NCI-H2171 treated with DMSO at 0.1 percent for 48 hours (cell line): ENCODE measurements at regions not wholly inside any gene's neighbourhood (a gene's known extent, or its start where the extent isn't known, plus 50 kb on each side); places are given as distances from the start of the nearest gene placed in this dataset.
A peak's percentile ranks its signal among the peaks of the same experiment; 100 is the strongest.
"Not testable (repeated sequence)": the region's sequence is repeated elsewhere in the genome, so short reads cannot be mapped to it uniquely, and the experiment has no call there.

Experiments
- DNase-seq: peaks from one replicate; lab custom pipeline; 2025; lab: John Stamatoyannopoulos, UW

DNA sequence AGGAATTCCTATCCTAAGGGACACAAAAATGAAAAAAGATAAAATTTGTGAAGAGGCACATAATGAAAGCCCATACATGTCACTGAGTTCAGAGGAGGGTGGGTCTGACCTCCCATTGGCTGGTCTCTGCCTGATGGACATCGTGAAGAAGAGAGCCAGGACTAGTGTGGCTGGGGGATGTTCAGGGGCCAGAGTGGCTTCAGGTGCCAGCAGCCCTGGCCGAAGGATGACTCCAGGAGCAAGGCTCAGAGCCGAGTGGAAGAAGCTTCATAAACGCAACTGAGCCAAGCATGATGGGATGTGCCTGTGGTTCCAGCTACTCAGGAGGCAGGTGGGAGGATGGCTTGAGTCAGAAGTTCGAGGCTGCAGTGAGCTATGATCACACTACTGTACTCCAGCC lies 56.9 kb upstream of the ATP5PO start:
- DNase-seq = no peak

DNA sequence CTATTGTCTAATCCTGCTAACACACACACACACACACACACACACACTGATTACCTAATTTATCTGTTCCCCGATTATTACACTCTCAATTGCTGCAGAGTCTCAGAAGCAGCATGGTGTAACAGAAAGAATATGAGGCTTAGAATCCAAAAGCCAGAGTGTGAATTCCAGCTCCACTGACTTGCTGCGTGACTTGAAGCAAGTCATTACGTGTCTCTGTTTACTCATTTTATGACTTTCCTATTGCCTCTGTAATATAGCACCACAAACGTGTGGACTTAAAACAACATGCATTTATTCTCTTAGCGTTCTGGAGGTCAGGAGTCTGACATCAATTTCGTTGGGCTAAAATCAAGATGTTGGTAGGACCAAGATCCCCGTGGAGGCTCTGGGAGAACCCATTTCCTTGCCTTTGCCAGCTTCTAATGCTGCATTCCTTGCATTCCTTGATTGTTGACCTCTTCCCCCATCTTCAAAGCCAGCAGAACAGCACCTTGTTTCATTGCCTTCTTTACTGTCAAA lies 55.9 kb upstream of the ATP5PO start:
- DNase-seq = no peak

DNA sequence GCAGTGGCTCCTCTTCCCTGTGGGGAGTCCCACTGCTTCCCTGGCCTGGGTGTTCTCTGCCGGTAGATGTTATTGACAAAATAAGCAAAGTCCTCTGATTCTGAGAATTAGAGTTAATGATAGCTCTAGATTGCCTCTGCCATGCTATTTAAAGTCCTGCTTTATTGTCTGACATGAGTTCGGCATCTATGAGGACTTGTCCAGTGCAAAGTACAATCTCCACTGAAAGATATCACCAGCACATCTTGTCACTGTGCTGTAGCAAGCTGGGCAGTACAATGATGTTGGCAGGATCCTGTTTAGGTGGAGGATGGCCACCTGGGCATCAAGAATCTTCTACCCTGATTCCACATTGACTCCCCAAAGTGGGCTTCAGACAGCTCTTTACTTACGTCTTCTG lies 54.0 kb upstream of the ATP5PO start:
- DNase-seq = no peak

DNA sequence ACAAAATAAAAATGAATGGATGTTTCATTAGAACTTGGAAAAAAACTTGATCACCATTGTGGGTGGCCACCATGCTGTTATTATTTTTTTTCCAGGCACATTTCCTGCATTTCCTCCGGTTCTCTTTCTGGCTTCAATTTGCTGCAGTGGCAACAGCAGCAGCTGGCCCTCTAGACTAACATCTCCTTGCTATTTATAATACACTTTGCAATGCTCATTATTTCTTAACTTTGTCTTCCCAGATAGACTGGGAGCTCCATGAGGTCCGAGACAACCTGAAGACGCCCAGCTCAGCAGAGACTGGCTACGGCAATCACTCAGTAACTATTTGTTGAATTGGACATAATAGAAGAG lies 53.4 kb upstream of the ATP5PO start:
- DNase-seq = no peak

DNA sequence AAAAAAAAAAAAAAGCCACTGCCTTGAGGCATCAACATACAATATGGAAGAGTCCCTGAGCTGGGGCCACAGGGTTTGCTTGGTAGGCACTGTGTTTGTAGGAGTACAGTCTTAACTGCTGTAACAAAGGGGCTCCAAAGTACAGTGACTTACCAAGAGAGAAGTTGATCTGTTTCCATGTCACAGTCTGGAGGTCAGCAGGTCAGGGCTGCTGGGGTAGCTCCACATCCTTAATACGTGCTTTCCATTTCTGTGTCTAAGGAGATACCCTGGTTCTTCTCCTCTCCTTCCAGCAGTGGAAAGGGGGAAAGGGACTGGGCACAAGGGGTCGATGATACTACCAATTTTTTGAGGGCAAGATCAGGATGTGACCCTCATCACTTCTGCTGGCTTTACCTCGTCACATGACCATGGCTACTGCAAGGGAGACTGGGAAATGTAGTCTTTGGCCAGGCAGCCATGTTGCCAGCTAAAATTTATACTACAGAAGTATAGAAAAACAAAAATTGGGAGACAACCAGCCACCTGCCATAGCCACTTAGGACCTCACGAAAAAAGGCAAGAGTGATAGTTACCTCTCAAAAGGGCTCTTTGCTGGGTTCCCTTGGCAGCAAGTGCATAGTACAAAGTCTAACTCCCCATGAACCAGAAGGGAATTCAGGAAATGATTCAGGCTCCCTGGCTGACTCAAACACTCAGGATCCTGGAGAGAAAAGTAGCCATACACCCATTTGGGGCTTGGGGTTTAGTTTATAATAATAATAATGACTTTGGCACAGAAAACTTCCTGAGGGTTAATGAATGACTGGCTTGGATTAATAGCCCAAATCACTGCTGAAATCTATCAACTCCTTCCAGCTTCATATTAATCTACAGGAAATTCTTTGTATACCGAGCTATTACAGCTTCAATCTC lies 52.7 kb upstream of the ATP5PO start:
- no peak for DNase-seq

DNA sequence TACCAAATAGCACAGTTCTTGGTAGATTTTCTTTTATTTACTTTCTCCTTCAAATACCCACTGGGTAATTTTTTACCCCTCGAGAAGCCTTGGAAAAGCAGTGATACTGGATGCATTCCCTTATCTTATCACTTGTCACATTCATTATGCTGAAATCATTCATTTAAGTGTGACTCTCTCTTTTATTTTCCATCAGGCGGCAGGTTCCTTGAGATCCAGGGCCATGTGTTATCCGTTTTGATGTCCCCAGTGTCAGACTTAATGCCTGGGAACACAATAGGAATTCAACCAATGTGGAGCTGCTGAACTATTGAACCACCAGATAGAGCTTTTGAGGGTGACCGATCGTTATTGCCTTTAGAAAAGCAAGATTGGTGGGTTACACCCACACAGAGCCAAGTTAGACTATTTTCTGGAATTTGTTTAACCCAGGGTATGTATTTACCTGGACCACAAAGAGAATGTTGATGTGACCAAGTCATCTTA lies 51.5 kb upstream of the ATP5PO start:
- no peak for DNase-seq

DNA sequence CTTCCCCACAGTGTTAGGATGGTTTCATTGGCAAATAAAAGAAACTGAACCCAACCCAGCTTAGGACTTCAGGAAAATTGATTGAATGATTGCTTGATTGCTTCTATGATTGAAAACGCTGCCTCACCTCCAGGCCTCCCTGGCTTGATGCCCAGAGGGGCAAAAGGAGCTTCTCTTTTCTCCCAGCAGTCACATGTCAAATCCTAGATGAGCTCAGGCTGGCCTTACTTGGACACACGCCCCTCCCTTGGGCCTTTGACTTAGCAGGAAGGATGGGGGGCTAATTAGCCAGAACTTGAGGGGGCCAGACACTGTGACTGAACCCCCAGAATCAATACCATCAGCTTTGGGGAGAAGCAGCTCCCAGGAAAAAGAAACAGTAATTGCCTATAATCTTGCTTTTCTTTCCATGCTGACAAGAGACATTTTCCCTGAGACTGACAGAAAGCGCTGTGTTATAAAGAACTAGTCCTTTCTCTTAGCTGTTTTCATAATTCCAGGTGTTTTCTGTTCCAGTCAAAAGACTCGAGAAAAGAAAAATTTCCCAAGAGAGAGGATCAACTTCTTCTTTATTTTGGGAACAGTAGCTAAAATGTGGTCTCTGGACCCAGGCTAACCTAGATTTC lies 50.8 kb upstream of the ATP5PO start:
- peak; percentile 5 for DNase-seq

DNA sequence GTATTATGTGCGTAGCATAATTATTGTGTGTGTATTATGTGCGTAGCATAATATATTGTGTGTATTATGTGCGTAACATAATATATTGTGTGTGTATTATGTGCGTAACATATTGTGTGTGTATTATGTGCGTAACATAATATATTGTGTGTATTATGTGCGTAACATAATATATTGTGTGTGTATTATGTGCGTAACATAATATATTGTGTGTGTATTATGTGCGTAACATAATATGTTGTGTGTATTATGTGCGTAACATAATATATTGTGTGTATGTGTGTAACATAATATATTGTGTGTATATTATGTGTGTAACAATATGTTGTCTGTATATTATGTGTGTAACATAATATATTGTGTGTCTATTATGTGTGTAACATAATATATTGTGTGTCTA lies 50.1 kb upstream of the ATP5PO start:
- not testable (repeated sequence) for DNase-seq
